Fibroblast of upper back skin (primary cell): ENCODE measurements at regions not wholly inside any gene's neighbourhood (a gene's known extent, or its start where the extent isn't known, plus 50 kb on each side); places are given as distances from the start of the nearest gene placed in this dataset.

Experiments used
- DNase-seq: peaks from one replicate; pipeline ENCODE4 v3.0.0-alpha.2; 2013

DNA sequence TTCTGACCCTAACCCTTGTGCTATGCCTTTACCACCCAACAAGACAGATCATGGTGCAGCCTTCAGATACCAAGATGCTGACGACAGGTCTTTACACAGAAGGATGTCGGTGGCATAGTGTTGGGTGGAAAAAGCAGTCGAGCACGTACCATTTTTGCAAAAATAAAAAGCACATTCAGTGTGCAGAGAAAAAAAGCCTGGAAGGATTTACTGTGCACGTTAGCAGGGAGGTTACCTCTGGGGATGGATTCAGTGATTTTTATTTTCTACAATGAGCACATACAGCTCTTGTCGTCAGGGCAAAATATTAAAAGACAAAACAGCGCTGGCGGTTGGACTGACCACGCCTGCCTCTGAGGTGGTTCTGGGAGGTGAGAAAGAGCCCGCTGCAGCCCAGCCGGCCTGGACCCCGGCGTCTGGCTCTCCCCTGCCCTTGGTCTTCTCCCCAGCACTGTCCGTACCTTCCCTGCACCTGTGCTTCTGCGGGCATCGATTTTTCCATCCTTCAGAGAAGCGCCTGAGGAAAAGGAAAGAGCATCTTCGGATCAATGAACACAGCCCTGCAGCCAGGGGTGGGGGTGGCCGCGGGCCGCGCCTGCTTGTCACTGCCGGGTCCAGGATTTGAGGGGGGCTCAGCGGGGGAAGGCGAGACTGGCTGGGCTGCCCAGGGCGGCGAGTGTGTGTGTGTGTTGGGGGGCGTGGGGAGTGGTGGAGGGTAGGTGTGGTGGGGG, 200.0 kb upstream of the IER5L start:
- DNase-seq, result no peak

- DNase-seq, result no peak
These were observed 199.1 kb upstream of the IER5L start for GRCh38 chr9:129377181-129377580.

DNA sequence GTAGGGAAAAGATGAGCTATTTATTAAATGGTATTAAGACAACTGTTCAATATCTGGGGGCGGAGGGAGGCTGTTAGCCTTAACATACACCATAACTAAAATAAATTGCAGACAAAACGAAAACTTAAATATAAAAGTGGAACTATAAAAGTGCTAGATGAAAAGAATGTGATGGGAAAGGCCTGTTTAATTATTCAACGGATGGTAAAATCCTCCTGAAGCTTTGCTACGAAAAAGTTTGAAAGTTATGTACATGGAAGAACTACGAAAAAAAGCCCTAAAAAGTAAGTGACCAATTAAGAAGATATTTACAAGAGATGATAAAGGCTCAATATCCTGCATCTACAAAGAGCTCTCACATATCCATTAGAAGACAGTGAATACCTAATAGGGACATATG, 197.8 kb upstream of the IER5L start:
- no peak for DNase-seq

GRCh38 chr9:129374651-129375050, 196.6 kb upstream of the IER5L start:
- no peak for DNase-seq

DNA sequence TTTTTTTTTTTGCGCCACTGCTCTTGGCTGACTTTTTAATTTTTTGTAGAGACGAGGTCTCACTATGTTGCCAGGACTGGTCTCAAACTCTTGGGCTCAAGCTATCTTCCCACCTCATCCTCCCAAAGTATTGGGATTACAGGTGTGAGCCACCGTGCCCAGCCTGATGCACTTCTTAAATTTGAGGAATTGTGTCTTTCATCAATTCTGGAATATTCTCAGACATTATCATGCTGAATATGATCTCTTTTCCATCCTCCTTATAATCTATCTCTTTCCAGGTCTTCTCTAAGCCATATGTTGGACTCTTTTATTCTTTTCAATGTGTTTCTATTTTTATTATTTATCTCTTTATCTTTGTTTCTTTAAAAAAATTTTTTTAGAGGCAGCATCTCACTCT, 196.2 kb upstream of the IER5L start:
- no peak for DNase-seq

- DNase-seq, result no peak
These were observed 195.3 kb upstream of the IER5L start for GRCh38 chr9:129373361-129373760.

DNA sequence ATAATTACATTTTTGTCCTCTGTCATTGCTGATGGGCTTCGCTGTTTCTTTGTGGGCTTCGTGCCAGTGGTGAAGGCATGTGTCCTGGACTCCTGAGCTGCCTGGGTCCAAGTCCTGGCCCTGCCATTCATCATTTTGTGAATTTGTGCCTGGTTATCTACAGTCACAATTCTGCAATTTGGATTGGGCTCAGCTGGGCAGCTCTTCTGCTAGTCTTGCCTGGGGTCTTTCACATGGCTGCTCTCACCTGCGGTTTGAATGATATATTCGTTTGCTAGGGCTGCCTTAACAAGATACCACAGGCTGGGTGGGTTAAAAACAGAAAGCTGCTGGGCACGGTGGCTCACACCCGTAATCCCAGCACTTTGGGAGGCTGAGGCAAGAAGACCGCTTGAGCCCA, 192.7 kb upstream of the IER5L start:
- DNase-seq, result no peak

- no peak for DNase-seq
These were observed 190.4 kb upstream of the IER5L start for GRCh38 chr9:129368444-129368978.

GRCh38 chr9:129367287-129367686, 189.2 kb upstream of the IER5L start:
- DNase-seq, result no peak

DNA sequence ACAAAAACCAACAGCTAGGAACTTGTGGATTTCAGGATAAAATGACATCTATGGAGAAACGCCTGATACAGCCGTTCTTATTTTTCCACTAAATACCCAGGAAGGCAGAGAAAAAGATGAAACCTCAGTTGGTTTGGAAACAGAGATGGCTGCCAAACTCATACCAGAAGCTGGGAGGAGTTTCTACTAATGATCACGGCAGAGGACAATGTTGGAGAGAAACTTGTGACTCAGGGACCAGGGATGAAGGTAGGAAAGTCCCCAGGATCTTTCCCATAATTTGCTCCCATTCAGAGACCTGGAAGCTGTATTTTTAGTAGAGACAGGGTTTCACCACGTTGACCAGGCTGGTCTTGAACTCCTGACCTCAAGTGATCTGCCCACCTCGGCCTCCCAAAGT, 187.1 kb upstream of the IER5L start:
- peak; percentile 21 for DNase-seq

DNA sequence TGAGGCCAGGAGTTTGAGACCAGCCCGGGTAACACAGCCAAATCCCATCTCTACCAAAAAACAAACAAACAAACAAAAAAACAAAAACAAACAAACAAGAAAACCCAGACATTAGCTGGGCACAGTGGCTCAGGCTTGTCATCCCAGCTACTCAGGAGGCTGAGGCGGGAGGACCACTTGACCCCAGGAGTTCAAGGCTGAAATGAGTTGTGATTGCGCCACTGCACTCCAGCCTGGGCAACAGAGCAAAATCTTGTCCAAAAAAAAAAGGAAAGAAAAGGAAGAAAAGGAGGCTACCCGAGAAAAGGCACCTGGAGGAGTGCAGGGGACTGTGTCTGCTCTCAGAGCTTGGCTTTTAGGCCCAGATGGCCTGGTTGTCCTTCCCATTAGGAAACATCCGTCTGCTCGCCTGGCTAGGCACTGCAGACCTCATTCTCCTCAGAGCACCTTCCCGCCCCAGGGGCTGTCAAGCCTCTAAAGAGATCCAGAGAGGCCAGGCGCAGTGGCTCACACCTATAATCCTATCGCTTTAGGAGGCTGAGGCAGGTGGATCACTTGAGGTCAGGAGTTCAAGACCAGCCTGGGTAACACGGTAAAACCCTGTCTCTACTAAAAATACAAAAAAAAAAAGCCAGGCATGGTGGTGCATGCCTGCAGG, 185.3 kb upstream of the IER5L start:
- no peak for DNase-seq

GRCh38 chr9:129362287-129363000, 184.4 kb upstream of the IER5L start:
- no peak for DNase-seq

DNA sequence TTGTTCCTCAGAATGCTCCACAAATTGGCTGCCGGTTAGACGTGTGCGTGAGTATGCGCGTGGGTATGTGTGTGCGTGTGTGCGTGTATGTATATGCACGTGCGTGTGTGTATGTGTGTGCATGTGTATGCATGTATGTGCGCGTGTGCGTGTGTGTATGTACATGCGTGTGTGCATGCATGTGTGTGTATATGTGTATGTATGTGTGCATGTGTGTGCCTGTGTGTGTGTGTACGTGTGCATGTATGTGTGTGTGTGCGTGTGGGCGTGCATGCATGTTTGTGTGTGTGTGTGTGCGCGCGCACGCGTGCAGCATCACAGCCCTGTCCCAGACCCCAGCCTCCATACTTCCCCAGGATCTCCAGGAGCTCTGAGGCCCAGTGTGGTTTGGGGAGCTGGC, 183.1 kb upstream of the IER5L start:
- no peak for DNase-seq

- no peak for DNase-seq
These were observed 182.0 kb upstream of the IER5L start for GRCh38 chr9:129359916-129360536.

DNA sequence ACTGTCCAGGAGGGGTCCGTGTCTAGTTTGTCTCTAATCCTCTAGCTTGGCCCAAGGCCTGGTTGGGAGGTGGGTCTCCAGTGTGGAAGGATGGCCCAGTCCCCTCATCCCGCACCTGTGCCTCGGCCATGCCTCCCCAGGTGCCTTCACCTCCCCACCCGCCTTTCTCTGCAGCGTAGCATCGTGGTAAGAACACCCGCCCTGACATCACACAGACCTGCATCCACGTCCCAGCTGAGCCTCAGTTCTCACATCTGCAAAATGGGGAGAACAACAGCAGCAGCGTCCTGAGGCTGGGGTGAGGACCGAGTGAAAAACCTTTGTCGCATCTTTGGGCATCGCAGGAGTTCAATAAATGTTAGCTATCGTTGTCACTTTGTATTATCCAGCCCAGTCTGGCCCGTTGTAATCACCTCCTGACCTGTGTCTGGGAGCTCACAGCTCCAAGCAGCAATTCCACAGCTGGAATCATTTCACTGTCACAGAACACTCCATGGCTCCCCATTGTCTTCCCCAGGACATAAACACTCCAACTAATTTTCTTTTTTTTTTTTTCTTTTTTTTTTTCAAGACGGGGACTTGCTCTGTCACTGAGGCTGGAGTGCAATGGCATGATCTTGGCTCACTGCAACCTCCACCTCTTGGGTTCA, 181.2 kb upstream of the IER5L start:
- DNase-seq, result no peak

DNA sequence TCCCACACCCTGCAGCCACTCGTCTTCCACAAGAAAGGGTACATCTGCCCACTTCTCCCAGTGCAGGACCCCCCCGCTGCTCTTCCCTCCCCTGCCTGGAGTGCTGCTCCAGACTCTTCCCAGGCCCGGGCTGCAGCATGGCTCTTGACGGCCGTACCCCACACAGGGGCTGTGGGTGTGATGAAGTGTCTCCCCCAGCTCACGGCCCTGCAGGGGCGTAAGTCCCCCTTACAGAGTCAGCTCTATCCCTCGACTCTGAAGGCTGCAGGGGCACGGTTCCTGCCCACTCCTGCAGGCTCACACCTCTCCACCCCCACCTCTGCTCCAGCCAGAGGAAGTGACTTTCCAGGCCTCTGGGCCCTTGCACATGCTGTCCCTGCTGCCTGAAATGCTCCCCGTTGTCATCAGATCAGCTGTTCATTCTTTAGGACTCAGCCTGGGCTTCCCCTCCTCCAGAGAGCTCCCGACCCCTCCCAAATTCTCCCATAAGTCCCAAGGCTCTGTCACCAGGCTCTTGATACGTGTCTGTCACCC, 180.6 kb upstream of the IER5L start:
- no peak for DNase-seq

- DNase-seq, result no peak
These were observed 179.7 kb upstream of the IER5L start for GRCh38 chr9:129357773-129358245.

- DNase-seq, result no peak
These were observed 179.1 kb upstream of the IER5L start for GRCh38 chr9:129356871-129357772.

GRCh38 chr9:129355631-129356030, 177.6 kb upstream of the IER5L start:
- no peak for DNase-seq

DNA sequence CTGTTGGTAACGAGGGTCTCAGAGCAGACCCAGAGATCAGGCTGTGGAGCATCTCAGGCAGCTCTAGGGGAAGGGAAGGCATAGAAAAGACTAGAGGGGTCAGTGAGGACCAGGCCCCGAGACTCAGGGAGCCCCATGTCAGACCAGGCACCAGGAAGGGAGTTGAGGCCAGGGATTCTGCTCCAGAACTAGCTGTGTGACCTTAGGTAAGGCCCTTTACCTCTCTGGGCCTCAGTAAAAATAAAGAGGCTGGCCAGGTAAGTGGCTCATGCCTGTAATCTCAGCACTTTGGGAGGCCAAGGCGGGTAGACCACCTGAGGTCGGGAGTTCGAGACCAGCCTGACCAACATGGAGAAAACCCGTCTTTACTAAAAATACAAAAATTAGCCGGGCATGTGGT, 176.4 kb upstream of the IER5L start:
- no peak for DNase-seq

DNA sequence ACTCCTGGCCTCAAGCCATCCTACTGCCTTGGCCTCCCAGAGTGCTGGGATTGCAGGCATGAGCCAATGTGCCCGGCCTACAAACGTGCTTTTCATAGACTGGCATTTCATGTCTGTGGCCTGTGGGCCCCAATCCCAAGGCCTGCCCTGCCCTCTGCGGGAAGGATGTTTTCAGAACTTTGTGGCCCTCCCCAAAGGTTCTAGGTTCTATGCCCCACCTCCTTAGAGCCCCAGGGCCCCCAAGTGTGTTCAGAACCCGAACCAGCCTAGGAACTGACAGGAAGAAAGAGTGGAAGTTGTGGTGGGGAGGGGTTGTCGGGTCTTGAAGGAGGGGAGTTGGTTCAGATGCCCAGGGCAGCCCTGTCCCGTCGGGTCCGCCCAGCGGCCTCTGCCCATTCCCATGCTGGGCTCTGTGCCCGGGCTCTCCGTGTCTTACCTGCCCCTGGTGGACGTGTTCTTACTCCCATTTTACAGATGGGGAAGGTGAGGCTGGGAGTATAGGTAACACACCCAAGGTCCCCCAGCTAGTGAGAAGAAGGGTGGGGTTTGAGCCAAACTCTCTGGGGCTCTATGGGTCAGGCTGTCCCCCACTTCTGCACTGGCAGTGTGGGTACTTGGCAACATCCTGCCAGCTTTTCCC, 175.8 kb upstream of the IER5L start:
- DNase-seq, result no peak
